H1 (cell line): ENCODE measurements at regions not wholly inside any gene's neighbourhood (a gene's known extent, or its start where the extent isn't known, plus 50 kb on each side); places are given as distances from the start of the nearest gene placed in this dataset.

Source experiments
- CTCF ChIA-PET: fragments of 300-600 bp; sonication (Branson Sonifier 250); formaldehyde crosslinking; loops from one replicate; lab custom pipeline; 2021; ENCODE audit not compliant: partially characterized antibody; lab: Charles Lee
- POLR2A ChIA-PET: fragments of 300-600 bp; sonication (Branson Sonifier 250); formaldehyde crosslinking; loops from one replicate; lab custom pipeline; 2021; ENCODE audit warnings: inconsistent platforms; ENCODE audit not compliant: partially characterized antibody; lab: Charles Lee
- DNase-seq, 2 experiments: peaks; one replicate each; pipeline versions ENCODE4 v3.0.0 to v3.0.0-alpha.2; 2010 to 2022; ENCODE audit warnings: low spot score in 2 of 2, low read depth in 1 of 2, mixed read lengths in 1 of 2
- FAIRE-seq: peaks from 2 replicates; lab custom pipeline; 2011; peaks lifted over from hg19 to GRCh38; lab: Jason Lieb, UNC
- H2AFZ ChIP-seq: 2 replicates; pipeline ENCODE4 v1.8.1; 2012; ENCODE audit warnings: low read length, inconsistent platforms
- H2AK5ac ChIP-seq: 2 replicates; pipeline ENCODE4 v1.6.1; 2013; ENCODE audit warnings: low read depth, low read length
- H2BK120ac ChIP-seq: replicated peaks from 2 replicates; pipeline ENCODE3; 2013; ENCODE audit warnings: low read depth, low read length, inconsistent platforms
- H2BK12ac ChIP-seq: 2 replicates; pipeline ENCODE4 v1.6.1; 2013; ENCODE audit warnings: low read depth, low read length
- H2BK15ac ChIP-seq: 2 replicates; pipeline ENCODE4 v1.6.1; 2013; ENCODE audit warnings: low read length
- H2BK20ac ChIP-seq: 2 replicates; pipeline ENCODE4 v1.6.1; 2013; ENCODE audit warnings: low read length
- H2BK5ac ChIP-seq: 2 replicates; pipeline ENCODE4 v1.6.1; 2013; ENCODE audit warnings: low read depth, low read length
- H3K14ac ChIP-seq: 2 replicates; pipeline ENCODE4 v1.6.1; 2013; ENCODE audit warnings: inconsistent platforms; ENCODE audit not compliant: insufficient read length
- H3K18ac ChIP-seq: 2 replicates; pipeline ENCODE4 v1.6.1; 2013; ENCODE audit warnings: low read length; ENCODE audit errors: extremely low read depth
- H3K23ac ChIP-seq: 2 replicates; pipeline ENCODE4 v1.6.1; 2013; ENCODE audit warnings: inconsistent platforms; ENCODE audit not compliant: insufficient read length
- H3K23me2 ChIP-seq: 2 replicates; pipeline ENCODE4 v1.6.1; 2013; ENCODE audit warnings: low read depth, low read length
- H3K27ac ChIP-seq: 2 replicates; pipeline ENCODE4 v1.6.1; 2011; ENCODE audit warnings: low read depth, low read length, inconsistent platforms
- H3K27me3 ChIP-seq, 4 experiments: replicated peaks in 1 of 4; 1 replicate in 1 of 4; 2 replicates in 3 of 4; pipeline versions ENCODE4 v1.6.1 to v1.8.1; 2011 to 2013; ENCODE audit warnings: low read length in 3 of 4, mild to moderate bottlenecking in 3 of 4, inconsistent platforms in 2 of 4, mixed read lengths in 2 of 4, moderate library complexity in 1 of 4; ENCODE audit not compliant: control insufficient read depth in 3 of 4, insufficient read depth in 3 of 4; ENCODE audit errors: extremely low read depth in 1 of 4
- H3K36me3 ChIP-seq, 4 experiments: 2 replicates each; pipeline versions ENCODE4 v1.6.1 to v1.8.1; 2011 to 2013; ENCODE audit warnings: mild to moderate bottlenecking in 4 of 4, low read length in 3 of 4, moderate library complexity in 2 of 4, control low read depth in 1 of 4, inconsistent platforms in 1 of 4; ENCODE audit not compliant: insufficient read depth in 4 of 4, control insufficient read depth in 2 of 4
- H3K4ac ChIP-seq: replicated peaks from 2 replicates; pipeline ENCODE3; 2013; ENCODE audit warnings: low read length, low read depth, mixed read lengths, inconsistent platforms; ENCODE audit not compliant: insufficient read length
- H3K4me1 ChIP-seq, 4 experiments: replicated peaks in 1 of 4; 1 replicate in 1 of 4; 2 replicates in 3 of 4; pipeline versions ENCODE4 v1.6.1 to v1.8.1; 2011 to 2013; ENCODE audit warnings: low read length in 3 of 4, inconsistent platforms in 2 of 4, mixed read lengths in 1 of 4; ENCODE audit not compliant: insufficient read depth in 4 of 4, control insufficient read depth in 3 of 4
- H3K4me2 ChIP-seq, 2 experiments: 2 replicates each; pipeline versions ENCODE4 v1.6.1 to v1.8.1; 2011 to 2013; ENCODE audit warnings: low read depth in 2 of 2, low read length in 2 of 2, control low read depth in 1 of 2, inconsistent platforms in 1 of 2, mild to moderate bottlenecking in 1 of 2; ENCODE audit not compliant: insufficient read depth in 1 of 2
- H3K4me3 ChIP-seq, 4 experiments: fragments of 200-600, 300-600 bp in 1 of 4; sonication (generic), shearing (Covaris generic), sonication (Bioruptor Twin) in 1 of 4; 2 replicates each; pipeline versions ENCODE4 v1.5.1 to v1.8.1; 2011 to 2016; ENCODE audit warnings: low read length in 4 of 4, low read depth in 3 of 4, control low read depth in 2 of 4, inconsistent platforms in 2 of 4, mild to moderate bottlenecking in 2 of 4, mixed read lengths in 1 of 4, moderate library complexity in 1 of 4; ENCODE audit not compliant: insufficient read depth in 2 of 4; ENCODE audit errors: extremely low read depth in 1 of 4
- H3K56ac ChIP-seq: replicated peaks from 2 replicates; pipeline ENCODE3; 2013; ENCODE audit warnings: low read depth, mild to moderate bottlenecking, mixed read lengths, low read length, inconsistent platforms; ENCODE audit not compliant: insufficient read length
- H3K79me1 ChIP-seq: 2 replicates; pipeline ENCODE4 v1.6.1; 2013; ENCODE audit warnings: low read depth, low read length, control low read depth
- H3K79me2 ChIP-seq, 2 experiments: 2 replicates each; pipeline versions ENCODE4 v1.6.1 to v1.8.1; 2012 to 2013; ENCODE audit warnings: low read length in 2 of 2, mild to moderate bottlenecking in 2 of 2, inconsistent platforms in 1 of 2; ENCODE audit not compliant: insufficient read depth in 2 of 2, control insufficient read depth in 1 of 2
- H3K9ac ChIP-seq, 4 experiments: replicated peaks in 1 of 4; 1 replicate in 1 of 4; 2 replicates in 3 of 4; pipeline versions ENCODE4 v1.6.1 to v1.8.1; 2011 to 2013; ENCODE audit warnings: low read depth in 3 of 4, low read length in 3 of 4, control low read depth in 2 of 4, mild to moderate bottlenecking in 2 of 4, moderate library complexity in 2 of 4, inconsistent platforms in 1 of 4; ENCODE audit errors: extremely low read depth in 1 of 4
- H3K9me3 ChIP-seq, 2 experiments: 2 replicates each; pipeline versions ENCODE4 v1.6.1 to v1.8.1; 2012 to 2013; ENCODE audit warnings: mild to moderate bottlenecking in 2 of 2, moderate library complexity in 2 of 2, control low read depth in 1 of 2, inconsistent platforms in 1 of 2, low read depth in 1 of 2, low read length in 1 of 2, mixed read lengths in 1 of 2; ENCODE audit not compliant: insufficient read depth in 2 of 2
- H4K20me1 ChIP-seq, 2 experiments: replicated peaks in 1 of 2; 2 replicates each; pipeline versions ENCODE3 to v1.8.1; 2011 to 2013; ENCODE audit warnings: inconsistent platforms in 2 of 2, low read length in 2 of 2, mild to moderate bottlenecking in 1 of 2; ENCODE audit not compliant: insufficient read depth in 2 of 2, control insufficient read depth in 1 of 2
- H4K5ac ChIP-seq: 2 replicates; pipeline ENCODE4 v1.6.1; 2013; ENCODE audit warnings: low read length, low read depth, mixed read lengths, inconsistent platforms; ENCODE audit not compliant: insufficient read length
- H4K8ac ChIP-seq: 2 replicates; pipeline ENCODE4 v1.8.0; 2013; ENCODE audit warnings: mild to moderate bottlenecking, moderate library complexity, low read length, inconsistent platforms; ENCODE audit not compliant: insufficient read depth; ENCODE audit errors: extremely low read depth
- H4K91ac ChIP-seq: replicated peaks from 2 replicates; pipeline ENCODE3; 2013; ENCODE audit warnings: low read length, mixed read lengths, inconsistent platforms; ENCODE audit not compliant: insufficient read length
- BACH1 ChIP-seq: IDR thresholded peaks from 2 replicates; pipeline ENCODE4 v1.6.1; 2012; ENCODE audit warnings: low read length, improper control_type of control experiment
- HDAC6 ChIP-seq: IDR thresholded peaks from one replicate; pipeline ENCODE4 v1.7.1; 2012; ENCODE audit warnings: low read depth, mild to moderate bottlenecking, inconsistent platforms, low read length, moderate library complexity
- POLR2A ChIP-seq, 2 experiments: IDR thresholded peaks; 1 replicate in 1 of 2; 2 replicates in 1 of 2; pipeline ENCODE4 v1.6.1; 2011; ENCODE audit warnings: low read depth in 2 of 2, low read length in 2 of 2, mild to moderate bottlenecking in 2 of 2; ENCODE audit errors: control extremely low read depth in 1 of 2
- RFX5 ChIP-seq: IDR thresholded peaks from 2 replicates; pipeline ENCODE4 v1.6.1; 2011; ENCODE audit warnings: low read depth, low read length, improper control_type of control experiment, borderline replicate concordance
- SAP30 ChIP-seq: fragments of 300-600 bp; sonication (generic); IDR thresholded peaks from 2 replicates; pipeline ENCODE4 v1.7.1; 2012; ENCODE audit warnings: low read length, moderate library complexity, mild to moderate bottlenecking, inconsistent platforms; ENCODE audit not compliant: insufficient read depth, insufficient replicate concordance
- SP1 ChIP-seq: IDR thresholded peaks from 2 replicates; pipeline ENCODE4 v1.6.1; 2011; ENCODE audit warnings: low read depth, low read length
- USF2 ChIP-seq: IDR thresholded peaks from 2 replicates; pipeline ENCODE4 v1.6.1; 2011; ENCODE audit warnings: low read length, improper control_type of control experiment
- ZNF274 ChIP-seq: IDR thresholded peaks from 2 replicates; pipeline ENCODE4 v1.7.0; 2012; ENCODE audit warnings: low read length, borderline replicate concordance; ENCODE audit errors: extremely low read depth
- WGBS, 2 experiments: shearing (Covaris generic) in 1 of 2; methylation state at CpG; one replicate each; pipeline versions ENCODE4 v1.1.6 to v1.1.7; 2013 to 2015; ENCODE audit warnings: low lambda C conversion rate in 2 of 2, mixed read lengths in 2 of 2, inconsistent platforms in 1 of 2, low coverage in 1 of 2, missing lambda C conversion rate in 1 of 2; ENCODE audit not compliant: insufficient replicate concordance in 2 of 2, insufficient coverage in 1 of 2, insufficient read length in 1 of 2; ENCODE audit errors: extremely low coverage in 1 of 2, missing lambda C conversion rate in 1 of 2; 5-methylcytosine and 5-hydroxymethylcytosine counted together

- CTCF ChIA-PET, result interaction anchor here (0.7 to 1.0 kb wide), 2 partner anchors 11 to 1953 kb away, joined by 3 to 4 read pairs; no protein-coding TSS in a partner anchor
- no peak for TF ChIP-seq RFX5
- TF ChIP-seq SP1, result no peak
- no peak for TF ChIP-seq ZNF274
- no peak for TF ChIP-seq SAP30
- no peak for TF ChIP-seq USF2
- no peak for TF ChIP-seq BACH1
- no peak for TF ChIP-seq HDAC6
- no peak for TF ChIP-seq POLR2A (IDR thresholded peaks at IDR 0.05; ENCODE audit: control extremely low read depth in 1 of 2, low read depth in 2 of 2, low read length in 2 of 2)
- TF ChIP-seq, all 59 proteins: peak for 0
- Histone ChIP-seq H3K14ac (no peak overlapping the region), H3K36me3 (no peaks in the 10 kb centered on the region), H4K91ac (no peak overlapping the region), H2BK12ac (no peak overlapping the region), H3K27ac (no peak overlapping the region), H3K79me1 (no peaks in the 10 kb centered on the region), H3K4me3 (no peak overlapping the region), H3K23me2 (no peaks in the 10 kb centered on the region), H3K9me3 (no peaks in the 10 kb centered on the region), H3K4ac (no peak overlapping the region), H2BK15ac (no peak overlapping the region), H2AK5ac (no peak overlapping the region; the same call in 1 of the 2 replicates), H2BK20ac (no peak overlapping the region), H3K56ac (no peak overlapping the region), H2BK120ac (no peak overlapping the region), H4K8ac (no peak overlapping the region), H3K27me3 (no peaks in the 10 kb centered on the region), H2BK5ac (no peak overlapping the region), H2AFZ (no peak overlapping the region), H4K5ac (no peak overlapping the region), H3K9ac (no peak overlapping the region), H3K4me2 (no peak overlapping the region), H3K4me1 (peaks cover 0 to 4% (median 0%) of the 10 kb centered on the region in 4 experiments; a peak in 1 of 7 replicates), H3K23ac (no peak overlapping the region), H4K20me1 (no peaks in the 10 kb centered on the region), H3K79me2 (no peaks in the 10 kb centered on the region), H3K18ac (no peak overlapping the region)
- WGBS, 2 experiments, result 95% methylated on average over 5 of the region's 5 CpGs; no CpG with 5 or more reads in 1 of the 2 experiments
- FAIRE-seq (no peak), DNase-seq (no peak)
- POLR2A ChIA-PET, result no interaction called here
These were observed 444.3 kb downstream of the SLC4A3 start for GRCh38 chr2:220071696-220072095.
